Stomach (tissue), 8 donors: ENCODE measurements at regions not wholly inside any gene's neighbourhood (a gene's known extent, or its start where the extent isn't known, plus 50 kb on each side); places are given as distances from the start of the nearest gene placed in this dataset.
"Not testable (repeated sequence)": the region's sequence is repeated elsewhere in the genome, so short reads cannot be mapped to it uniquely, and the experiment has no call there.

ENCODE experiments used
- DNase-seq, 2 donors: peaks; one replicate each; pipeline versions ENCODE4 v3.0.0 to v3.0.0-alpha.2; 2013 to 2019
- H3K27ac ChIP-seq, 5 donors: fragments of 200-600 bp in 4 of 5; sonication (generic) in 4 of 5; one replicate each; pipeline ENCODE4 v1.5.1; 2013 to 2019; ENCODE audit warnings: mild to moderate bottlenecking in 1 of 5, moderate library complexity in 1 of 5
- H3K27me3 ChIP-seq, 3 donors: fragments of 200-600 bp; sonication (generic); one replicate each; pipeline ENCODE4 v1.5.1; 2017 to 2019; ENCODE audit warnings: mixed run types in 1 of 3
- H3K36me3 ChIP-seq, 4 donors: fragments of 200-600 bp; sonication (generic); 1 replicate in 3 of 4; 2 replicates in 1 of 4; pipeline ENCODE4 v1.5.1; 2016 to 2019
- H3K4me1 ChIP-seq, 4 donors: fragments of 200-600 bp; sonication (generic); one replicate each; pipeline ENCODE4 v1.5.1; 2016 to 2019
- H3K4me3 ChIP-seq, 4 donors: fragments of 200-600 bp; sonication (generic) in 3 of 4; one replicate each; pipeline ENCODE4 v1.5.1; 2016 to 2019; ENCODE audit warnings: mild to moderate bottlenecking in 1 of 4
- H3K9me3 ChIP-seq, 4 donors: fragments of 200-600 bp; sonication (generic); one replicate each; pipeline ENCODE4 v1.5.1; 2016 to 2019
- CTCF ChIP-seq, 7 experiments: fragments of 450-650 bp in 4 of 7; fragments of 200-600 bp in 3 of 7; sonication (generic) in 3 of 7; IDR thresholded peaks; one replicate each; pipeline ENCODE4 v1.5.1; 2016 to 2019; ENCODE audit warnings: antibody characterized with exemption in 7 of 7, control low read depth in 2 of 7, mild to moderate bottlenecking in 1 of 7
- EP300 ChIP-seq: sonication (generic); formaldehyde crosslinking; IDR thresholded peaks from one replicate; pipeline ENCODE4 v1.6.1; 2017; ENCODE audit warnings: antibody characterized with exemption
- POLR2A ChIP-seq, 4 donors: fragments of 450-650 bp; IDR thresholded peaks; one replicate each; pipeline ENCODE4 v1.6.1; 2016; ENCODE audit warnings: antibody characterized with exemption in 4 of 4, control low read depth in 2 of 4, mild to moderate bottlenecking in 1 of 4, moderate library complexity in 1 of 4
- POLR2AphosphoS5 ChIP-seq, 3 donors: sonication (generic); formaldehyde crosslinking; IDR thresholded peaks; one replicate each; pipeline ENCODE4 v1.6.1; 2016; ENCODE audit warnings: antibody characterized with exemption in 3 of 3
- WGBS, 5 donors: extraction: QIAGEN DNeasy Blood & Tissue Kit in 3 of 5; methylation state at CpG; one replicate each; pipeline versions ENCODE4 v1.1.5 to v1.1.7; 2013 to 2018; 5-methylcytosine and 5-hydroxymethylcytosine counted together
- intact Hi-C: fragments of 100-400 bp; cut with DNase I; formaldehyde crosslinking; loops from one replicate; pipeline ENCODE4 v1.15.1; 2023; ENCODE audit warnings: low total_unique reads
- donor health status: healthy with polysubstance abuse.
- donor health status: Bipolar disorder and iron deficiency.
- donor health status: healthy.

- Histone ChIP-seq H3K27me3 (peaks cover 0 to 8% (median 2%) of the 10 kb centered on the region in 3 donors), H3K4me3 (no peak overlapping the region), H3K9me3 (no peaks in the 10 kb centered on the region), H3K27ac (no peak overlapping the region), H3K36me3 (no peaks in the 10 kb centered on the region), H3K4me1 (peaks cover 0 to under 1% (median under 1%) of the 10 kb centered on the region in 4 donors)
- no peak for DNase-seq
- TF ChIP-seq EP300 (no peak), POLR2A (IDR thresholded peaks at IDR 0.05) (no peak), CTCF (IDR thresholded peaks at IDR 0.05) (no peak), POLR2AphosphoS5 (IDR thresholded peaks at IDR 0.05) (no peak)
- intact Hi-C loops: no loop called here
Observed at GRCh38 chr7:65503434-65504152, 129.9 kb downstream of the ZNF92 start.

GRCh38 chr7:65504504-65505319 is 131.1 kb downstream of the ZNF92 start:
- peaks cover 0 to 15% (median 13%) of the 10 kb centered on the region in 3 donors for H3K27me3 ChIP-seq
- H3K9me3 ChIP-seq, H3K36me3 ChIP-seq, H3K4me3 ChIP-seq, intact Hi-C loops, H3K27ac ChIP-seq, DNase-seq: not testable (repeated sequence)
- 60 to 81% (median 71%) methylated on average over 1 of the region's 1 CpG for WGBS, 5 donors
- peaks cover 7 to 12% (median 10%) of the 10 kb centered on the region in 4 donors for H3K4me1 ChIP-seq

- H3K27ac ChIP-seq, H3K36me3 ChIP-seq, H3K9me3 ChIP-seq, DNase-seq, H3K4me3 ChIP-seq, intact Hi-C loops: not testable (repeated sequence)
- 54 to 86% (median 56%) methylated on average over 3 of the region's 3 CpGs for WGBS, 5 donors
- Histone ChIP-seq H3K27me3 (peaks cover 0 to 21% (median 19%) of the 10 kb centered on the region in 3 donors), H3K4me1 (peaks cover 12 to 17% (median 15%) of the 10 kb centered on the region in 4 donors)
Observed at GRCh38 chr7:65505320-65505633, 131.6 kb downstream of the ZNF92 start.

- 0 to 6% (median 3%) methylated on average over 17 to 69 of the region's 85 CpGs for WGBS, 5 donors
- H3K9me3 ChIP-seq, H3K27ac ChIP-seq, intact Hi-C loops, H3K36me3 ChIP-seq: not testable (repeated sequence)
- DNase-seq: peak in 1 of 2 donors; percentile 10
- H3K4me3 ChIP-seq: peak overlapping the region; percentile 26 to 67 (median 54)
- H3K27me3 ChIP-seq: peaks cover 0 to 39% (median 31%) of the 10 kb centered on the region in 3 donors
- H3K4me1 ChIP-seq: peaks cover 12 to 19% (median 16%) of the 10 kb centered on the region in 4 donors
Observed at GRCh38 chr7:65508581-65509367, 135.1 kb downstream of the ZNF92 start.

GRCh38 chr7:65509368-65510186 is 135.9 kb downstream of the ZNF92 start:
- peaks cover 12 to 19% (median 16%) of the 10 kb centered on the region in 4 donors for H3K4me1 ChIP-seq
- peaks cover 0 to 47% (median 31%) of the 10 kb centered on the region in 3 donors for H3K27me3 ChIP-seq
- H3K36me3 ChIP-seq: no peaks in the 10 kb centered on the region
- 1 to 2% (median 1%) methylated on average over 76 to 85 of the region's 85 CpGs for WGBS, 5 donors
- intact Hi-C loops: no loop called here
- no peaks in the 10 kb centered on the region for H3K9me3 ChIP-seq
- H3K4me3 ChIP-seq: peak overlapping the region; percentile 26 to 67 (median 54)
- H3K27ac ChIP-seq: no peak overlapping the region
- TF ChIP-seq POLR2A (IDR thresholded peaks at IDR 0.05) (no peak), CTCF (IDR thresholded peaks at IDR 0.05) (no peak), EP300 (no peak), POLR2AphosphoS5 (IDR thresholded peaks at IDR 0.05) (no peak)
- DNase-seq: peak; percentile 19 to 25

- intact Hi-C loops: not testable (repeated sequence)
Observed at GRCh38 chr7:65510187-65510538, 136.5 kb downstream of the ZNF92 start.

GRCh38 chr7:65519751-65520150 is 146.1 kb downstream of the ZNF92 start:
- H3K27ac ChIP-seq, H3K4me3 ChIP-seq, DNase-seq, H3K9me3 ChIP-seq, intact Hi-C loops, H3K36me3 ChIP-seq, H3K27me3 ChIP-seq, H3K4me1 ChIP-seq: not testable (repeated sequence)
- WGBS, 5 donors: 75 to 94% (median 88%) methylated on average over 1 of the region's 1 CpG

More at GRCh38 chr7:65510187-65510538, 136.5 kb downstream of the ZNF92 start:
- peaks cover 0 to 49% (median 31%) of the 10 kb centered on the region in 3 donors for H3K27me3 ChIP-seq
- H3K4me1 ChIP-seq: peaks cover 12 to 19% (median 16%) of the 10 kb centered on the region in 4 donors
- WGBS, 5 donors: 5 to 25% (median 16%) methylated on average over 1 of the region's 1 CpG
- not testable (repeated sequence) for DNase-seq, H3K9me3 ChIP-seq, H3K36me3 ChIP-seq, H3K27ac ChIP-seq
- peak overlapping the region in 3 of 4 donors; percentile 52 to 67 (median 56) for H3K4me3 ChIP-seq

- H3K27ac ChIP-seq, H3K9me3 ChIP-seq, H3K36me3 ChIP-seq, H3K27me3 ChIP-seq, H3K4me3 ChIP-seq, H3K4me1 ChIP-seq, intact Hi-C loops, DNase-seq: not testable (repeated sequence)
- WGBS, 5 donors: no CpG with 5 or more reads among the region's 5 CpGs
Observed at GRCh38 chr7:65545465-65546161, 172.0 kb downstream of the ZNF92 start.
